Tibial nerve (tissue), 3 donors: ENCODE measurements at regions not wholly inside any gene's neighbourhood (a gene's known extent, or its start where the extent isn't known, plus 50 kb on each side); places are given as distances from the start of the nearest gene placed in this dataset.

Source experiments
- CTCF ChIP-seq, 5 experiments: fragments of 200-600 bp in 3 of 5; fragments of 450-650 bp in 2 of 5; sonication (generic) in 3 of 5; IDR thresholded peaks; one replicate each; pipeline ENCODE4 v1.5.1; 2016 to 2019; ENCODE audit warnings: antibody characterized with exemption in 5 of 5, mild to moderate bottlenecking in 3 of 5, moderate library complexity in 2 of 5
- POLR2A ChIP-seq, 2 donors: fragments of 450-650 bp; IDR thresholded peaks; one replicate each; pipeline ENCODE4 v1.6.1; 2017; ENCODE audit warnings: antibody characterized with exemption in 2 of 2, mild to moderate bottlenecking in 2 of 2, moderate library complexity in 2 of 2

GRCh38 chr18:78658531-78658930 lies 321.1 kb upstream of the SALL3 start:
- TF ChIP-seq CTCF (IDR thresholded peaks at IDR 0.05) (no peak), POLR2A (IDR thresholded peaks at IDR 0.05) (no peak)
